Loucy (cell line): ENCODE measurements at regions not wholly inside any gene's neighbourhood (a gene's known extent, or its start where the extent isn't known, plus 50 kb on each side); places are given as distances from the start of the nearest gene placed in this dataset.

Experiments used
- H2AFZ ChIP-seq: fragments of 200-600 bp; sonication (generic); 2 replicates; pipeline ENCODE4 v1.6.0; 2016; ENCODE audit warnings: antibody characterized with exemption, mild to moderate bottlenecking, low read length, moderate library complexity
- H3F3A ChIP-seq: fragments of 200-600 bp; 2 replicates; pipeline ENCODE4 v1.6.0; 2016; ENCODE audit warnings: antibody characterized with exemption, low read depth, mild to moderate bottlenecking
- H3K27me3 ChIP-seq: fragments of 200-600 bp; sonication (generic); 2 replicates; pipeline ENCODE4 v1.6.1; 2014; ENCODE audit warnings: low read length, mild to moderate bottlenecking; ENCODE audit not compliant: insufficient read depth, poor library complexity, severe bottlenecking
- H3K36me3 ChIP-seq: fragments of 200-600 bp; sonication (generic); 2 replicates; pipeline ENCODE4 v1.6.1; 2016; ENCODE audit warnings: low read length; ENCODE audit not compliant: insufficient read depth
- H3K4me1 ChIP-seq: fragments of 200-600 bp; sonication (generic); 2 replicates; pipeline ENCODE4 v1.5.1; 2014; ENCODE audit warnings: low read length, mild to moderate bottlenecking; ENCODE audit not compliant: insufficient read depth, poor library complexity, severe bottlenecking
- H3K4me2 ChIP-seq: fragments of 200-600 bp; sonication (generic); 2 replicates; pipeline ENCODE4 v1.6.0; 2014; ENCODE audit warnings: antibody characterized with exemption, low read length, low read depth, mild to moderate bottlenecking; ENCODE audit not compliant: poor library complexity, severe bottlenecking
- H3K4me3 ChIP-seq: fragments of 200-600 bp; sonication (generic); 2 replicates; pipeline ENCODE4 v1.5.1; 2014; ENCODE audit warnings: low read length, mild to moderate bottlenecking, mixed read lengths; ENCODE audit not compliant: poor library complexity, severe bottlenecking
- H3K79me2 ChIP-seq: fragments of 200-600 bp; sonication (generic); 2 replicates; pipeline ENCODE4 v1.6.1; 2014; ENCODE audit warnings: low read length; ENCODE audit not compliant: insufficient read depth
- H3K9ac ChIP-seq: fragments of 200-600 bp; sonication (generic); 2 replicates; pipeline ENCODE4 v1.6.0; 2014; ENCODE audit warnings: mild to moderate bottlenecking, low read depth, low read length, moderate library complexity; ENCODE audit not compliant: poor library complexity, severe bottlenecking
- H3K9me2 ChIP-seq: fragments of 200-600 bp; sonication (generic); replicated peaks from 2 replicates; pipeline ENCODE4 v1.6.1; 2016; ENCODE audit warnings: low read depth, low read length, mixed read lengths
- H3K9me3 ChIP-seq: fragments of 200-600 bp; sonication (generic); 2 replicates; pipeline ENCODE4 v1.6.1; 2014; ENCODE audit warnings: mild to moderate bottlenecking, antibody characterized with exemption, low read length, low read depth; ENCODE audit not compliant: insufficient read depth
- H4K20me1 ChIP-seq: fragments of 200-600 bp; sonication (generic); 2 replicates; pipeline ENCODE4 v1.6.0; 2014; ENCODE audit warnings: antibody characterized with exemption, low read length, mild to moderate bottlenecking; ENCODE audit not compliant: insufficient read depth, poor library complexity, severe bottlenecking
- EZH2phosphoT487 ChIP-seq: fragments of 200-600 bp; IDR thresholded peaks from 2 replicates; pipeline ENCODE4 v1.6.1; 2018; ENCODE audit warnings: antibody characterized with exemption, mild to moderate bottlenecking, moderate library complexity, borderline replicate concordance
- TF ChIP-seq, protein P1 (sequence below): fragments of 200-600 bp; sonication (generic); conservative IDR thresholded peaks from 2 replicates; pipeline ENCODE4 v1.5.1; 2014; ENCODE audit warnings: mild to moderate bottlenecking, antibody characterized with exemption, low read length

DNA sequence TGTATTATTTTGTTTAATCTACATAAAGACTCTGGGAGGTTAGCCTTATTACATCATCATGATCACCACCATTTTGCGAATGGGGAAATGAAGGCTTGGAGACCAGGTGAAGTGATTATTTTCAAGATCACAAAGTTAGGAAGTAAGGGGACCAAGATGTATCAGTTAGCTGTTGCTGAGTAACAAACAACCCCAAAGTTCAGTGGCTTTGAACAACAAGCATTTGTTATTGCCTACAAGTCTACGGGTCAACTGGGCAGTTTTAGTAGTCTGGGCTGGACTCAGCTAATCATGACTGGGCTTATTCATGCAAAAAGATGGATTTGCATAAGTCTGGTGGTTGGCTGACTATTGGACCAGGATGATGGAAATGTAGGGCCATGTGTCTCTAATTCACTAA lies 389.2 kb downstream of the MIAT start:
- H3K9ac ChIP-seq: no peak overlapping the region
- H3K9me2 ChIP-seq: no peaks in the 10 kb centered on the region
- no peaks in the 10 kb centered on the region for H3K4me1 ChIP-seq
- H3K4me2 ChIP-seq: no peak overlapping the region
- H3K9me3 ChIP-seq: no peaks in the 10 kb centered on the region
- H3K36me3 ChIP-seq: no peaks in the 10 kb centered on the region
- H3K79me2 ChIP-seq: no peaks in the 10 kb centered on the region
- TF ChIP-seq EZH2phosphoT487: no peak
- TF ChIP-seq, protein P1, sequence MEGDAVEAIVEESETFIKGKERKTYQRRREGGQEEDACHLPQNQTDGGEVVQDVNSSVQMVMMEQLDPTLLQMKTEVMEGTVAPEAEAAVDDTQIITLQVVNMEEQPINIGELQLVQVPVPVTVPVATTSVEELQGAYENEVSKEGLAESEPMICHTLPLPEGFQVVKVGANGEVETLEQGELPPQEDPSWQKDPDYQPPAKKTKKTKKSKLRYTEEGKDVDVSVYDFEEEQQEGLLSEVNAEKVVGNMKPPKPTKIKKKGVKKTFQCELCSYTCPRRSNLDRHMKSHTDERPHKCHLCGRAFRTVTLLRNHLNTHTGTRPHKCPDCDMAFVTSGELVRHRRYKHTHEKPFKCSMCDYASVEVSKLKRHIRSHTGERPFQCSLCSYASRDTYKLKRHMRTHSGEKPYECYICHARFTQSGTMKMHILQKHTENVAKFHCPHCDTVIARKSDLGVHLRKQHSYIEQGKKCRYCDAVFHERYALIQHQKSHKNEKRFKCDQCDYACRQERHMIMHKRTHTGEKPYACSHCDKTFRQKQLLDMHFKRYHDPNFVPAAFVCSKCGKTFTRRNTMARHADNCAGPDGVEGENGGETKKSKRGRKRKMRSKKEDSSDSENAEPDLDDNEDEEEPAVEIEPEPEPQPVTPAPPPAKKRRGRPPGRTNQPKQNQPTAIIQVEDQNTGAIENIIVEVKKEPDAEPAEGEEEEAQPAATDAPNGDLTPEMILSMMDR: no peak
- H3K4me3 ChIP-seq: no peak overlapping the region
- H3K27me3 ChIP-seq: no peaks in the 10 kb centered on the region
- H4K20me1 ChIP-seq: no peaks in the 10 kb centered on the region
- no peaks in the 10 kb centered on the region for H3F3A ChIP-seq
- H2AFZ ChIP-seq: no peak overlapping the region

DNA sequence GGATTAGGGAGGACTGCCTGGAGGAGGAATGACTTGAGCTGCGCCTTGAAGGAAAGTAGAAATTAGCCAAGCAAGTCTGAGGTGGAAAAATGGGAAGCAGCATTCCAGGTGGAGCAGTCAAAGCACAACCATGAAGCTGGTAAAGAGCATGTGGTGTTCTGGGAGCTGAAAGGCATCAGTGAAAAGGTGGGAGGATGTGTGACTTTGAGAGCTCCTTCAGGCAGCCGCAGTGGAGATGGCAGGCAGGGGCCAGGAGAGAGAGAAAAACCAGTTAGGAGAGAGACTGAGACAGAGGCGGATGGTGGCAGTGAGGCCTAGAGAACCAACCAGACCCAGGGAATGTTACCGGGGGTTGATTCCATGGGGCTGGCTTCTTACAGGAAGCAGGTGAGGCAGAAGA lies 393.4 kb downstream of the MIAT start:
- no peaks in the 10 kb centered on the region for H3F3A ChIP-seq
- H3K9me2 ChIP-seq: no peaks in the 10 kb centered on the region
- TF ChIP-seq, protein P1: no peak
- TF ChIP-seq EZH2phosphoT487: no peak
- no peaks in the 10 kb centered on the region for H3K9me3 ChIP-seq
- no peaks in the 10 kb centered on the region for H4K20me1 ChIP-seq
- H3K36me3 ChIP-seq: no peaks in the 10 kb centered on the region
- no peaks in the 10 kb centered on the region for H3K79me2 ChIP-seq
- no peak overlapping the region for H3K4me2 ChIP-seq
- no peaks in the 10 kb centered on the region for H3K27me3 ChIP-seq
- no peak overlapping the region for H2AFZ ChIP-seq
- H3K4me3 ChIP-seq: no peak overlapping the region
- no peaks in the 10 kb centered on the region for H3K4me1 ChIP-seq
- no peak overlapping the region for H3K9ac ChIP-seq

DNA sequence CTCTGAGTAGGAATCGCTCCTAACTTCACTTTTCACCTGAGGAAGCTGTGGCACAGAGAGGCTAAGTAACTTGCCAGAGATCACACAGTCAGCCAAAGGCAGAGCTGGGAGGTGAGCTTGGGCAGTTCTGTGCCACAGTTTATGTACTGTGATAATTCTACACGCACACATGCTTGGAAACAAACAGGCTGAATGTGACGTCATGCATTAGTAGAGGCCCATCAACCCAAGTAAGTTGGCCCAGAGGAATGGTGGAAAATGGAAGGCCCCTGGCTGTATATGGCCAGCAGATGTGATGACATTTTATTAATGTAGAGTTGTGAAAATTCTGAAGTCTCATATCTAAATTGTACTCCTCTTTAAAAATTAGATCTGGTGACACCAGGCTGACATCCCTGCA lies 394.0 kb downstream of the MIAT start:
- H2AFZ ChIP-seq: no peak overlapping the region
- H3F3A ChIP-seq: no peaks in the 10 kb centered on the region
- H3K36me3 ChIP-seq: no peaks in the 10 kb centered on the region
- no peak overlapping the region for H3K9ac ChIP-seq
- H3K9me2 ChIP-seq: no peaks in the 10 kb centered on the region
- H3K4me2 ChIP-seq: no peak overlapping the region
- H3K9me3 ChIP-seq: no peaks in the 10 kb centered on the region
- TF ChIP-seq EZH2phosphoT487: no peak
- TF ChIP-seq, protein P1: no peak
- H3K27me3 ChIP-seq: no peaks in the 10 kb centered on the region
- no peaks in the 10 kb centered on the region for H3K4me1 ChIP-seq
- H3K4me3 ChIP-seq: no peak overlapping the region
- H3K79me2 ChIP-seq: no peaks in the 10 kb centered on the region
- no peaks in the 10 kb centered on the region for H4K20me1 ChIP-seq
